Esophagus squamous epithelium (tissue), 4 donors: ENCODE measurements at regions not wholly inside any gene's neighbourhood (a gene's known extent, or its start where the extent isn't known, plus 50 kb on each side); places are given as distances from the start of the nearest gene placed in this dataset.

Experiments used
- CTCF ChIP-seq, 6 experiments: fragments of 450-650 bp in 4 of 6; fragments of 200-600 bp in 2 of 6; sonication (generic) in 2 of 6; IDR thresholded peaks; one replicate each; pipeline ENCODE4 v1.5.1; 2016 to 2019; ENCODE audit warnings: antibody characterized with exemption in 6 of 6, mild to moderate bottlenecking in 4 of 6, moderate library complexity in 4 of 6
- POLR2A ChIP-seq, 4 donors: fragments of 450-650 bp; IDR thresholded peaks; one replicate each; pipeline ENCODE4 v1.6.1; 2017; ENCODE audit warnings: antibody characterized with exemption in 4 of 4, mild to moderate bottlenecking in 4 of 4, moderate library complexity in 3 of 4

- TF ChIP-seq CTCF (IDR thresholded peaks at IDR 0.05) (no peak), POLR2A (IDR thresholded peaks at IDR 0.05) (no peak)
Observed at GRCh38 chr21:41006636-41007035, 159.7 kb upstream of the DSCAM start.
